GM21723 (cell line): ENCODE measurements at regions not wholly inside any gene's neighbourhood (a gene's known extent, or its start where the extent isn't known, plus 50 kb on each side); places are given as distances from the start of the nearest gene placed in this dataset.

Experiments
- ATAC-seq: cut with Tn5 transposase; IDR thresholded peaks from one replicate; pipeline ENCODE4 v1.9.1; 2021; ENCODE audit warnings: mild to moderate bottlenecking, moderate library complexity; ENCODE audit not compliant: unreplicated experiment

DNA sequence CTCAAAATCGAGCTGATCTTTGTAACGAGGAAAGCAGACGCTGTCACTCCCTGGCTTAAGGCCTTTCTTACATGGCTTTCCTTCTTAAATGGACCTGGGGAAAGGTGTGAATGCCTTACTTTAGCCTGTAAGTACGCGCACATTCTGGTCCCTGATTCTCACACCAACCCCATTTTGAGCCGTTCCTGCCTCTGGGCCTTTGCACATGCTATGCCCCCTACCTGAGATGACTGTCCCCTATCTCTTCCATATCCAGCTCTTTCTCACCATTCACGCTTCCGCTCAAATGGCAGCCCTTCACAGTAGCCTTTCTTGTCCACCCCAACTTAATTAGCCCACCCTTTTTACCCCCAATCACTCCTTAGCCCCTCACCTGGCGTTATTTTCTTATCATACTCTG lies 496.7 kb downstream of the SHQ1 start:
- no peak for ATAC-seq

DNA sequence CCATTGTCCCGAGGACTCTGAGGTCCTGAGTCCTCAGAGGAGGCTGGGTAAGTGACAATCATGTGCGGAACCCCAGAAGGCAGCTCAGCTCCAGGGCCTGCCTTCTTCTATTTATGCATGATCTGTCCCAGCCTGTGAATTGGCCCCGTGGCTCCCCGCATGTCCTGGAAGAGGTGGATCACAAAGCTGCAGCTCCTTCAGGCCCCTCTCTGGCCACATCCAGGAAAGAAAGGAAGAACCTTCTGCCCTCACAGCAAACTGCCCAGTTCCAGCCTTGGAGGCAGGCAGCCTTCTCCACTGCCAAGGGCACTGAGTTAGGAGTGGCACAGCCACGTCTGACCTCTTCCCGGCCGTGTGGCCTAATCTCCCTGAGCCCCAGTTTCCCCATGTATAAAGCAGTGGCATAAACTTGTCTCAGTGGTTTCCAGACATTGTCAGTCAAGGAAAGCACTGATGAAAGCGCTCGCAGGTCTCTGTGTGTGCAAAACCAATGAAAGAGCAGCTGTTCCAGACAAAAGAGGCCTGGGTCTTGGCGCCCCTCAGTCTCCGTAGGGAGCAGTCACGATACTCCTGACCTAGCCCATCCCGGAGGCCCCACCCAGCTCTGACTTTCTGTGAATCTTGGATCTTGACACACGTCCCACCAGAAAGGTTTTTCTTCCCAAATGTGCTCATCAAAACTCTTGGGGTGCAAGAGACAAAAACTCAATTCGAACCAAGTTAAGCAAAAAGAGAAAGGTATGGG lies 497.3 kb downstream of the SHQ1 start:
- ATAC-seq = no peak

DNA sequence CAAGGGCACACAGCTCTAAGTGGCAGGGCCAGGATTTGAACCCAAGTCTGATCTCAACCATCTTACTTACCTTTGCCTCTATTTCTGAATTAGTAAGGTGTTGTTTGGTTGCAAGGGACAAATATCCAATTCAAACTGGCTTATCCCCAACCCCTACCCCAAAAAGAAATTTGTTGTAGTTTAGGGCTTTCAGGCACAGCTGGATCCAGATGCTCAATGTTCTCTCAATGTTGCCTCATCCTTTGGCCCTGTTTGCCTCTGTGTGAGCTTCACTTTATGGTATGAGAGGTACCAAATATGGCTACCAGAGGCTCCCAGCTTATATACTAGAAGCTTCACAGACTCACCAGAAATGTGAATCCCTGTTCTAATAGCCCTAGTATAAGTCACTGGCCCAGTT lies 499.9 kb downstream of the SHQ1 start:
- ATAC-seq = no peak

DNA sequence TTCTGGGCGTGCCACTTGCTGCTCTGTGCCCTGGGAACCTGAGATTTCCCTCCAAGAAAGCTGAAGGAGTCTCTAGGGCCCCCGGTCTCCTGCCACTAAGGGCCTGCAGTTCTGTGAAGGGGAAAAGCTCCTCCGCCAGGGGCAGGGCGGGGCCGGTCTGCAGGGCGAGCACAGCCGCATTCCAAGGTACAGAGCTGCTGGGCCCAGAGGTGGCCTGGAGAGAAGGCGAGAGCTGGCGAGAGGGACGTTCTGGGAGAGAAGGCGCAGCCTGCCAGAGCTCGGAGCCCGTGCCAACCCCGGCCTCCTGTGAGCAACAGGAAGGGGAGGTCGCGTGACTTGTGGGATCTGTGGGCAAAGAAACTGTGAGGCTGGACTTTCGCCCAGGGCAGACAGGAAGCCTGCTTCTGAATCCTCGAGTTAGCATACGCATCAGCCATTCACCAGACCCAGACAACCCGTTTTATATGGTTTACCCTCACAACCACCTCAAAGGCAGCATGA lies 500.4 kb downstream of the SHQ1 start:
- peak; percentile 76 for ATAC-seq

DNA sequence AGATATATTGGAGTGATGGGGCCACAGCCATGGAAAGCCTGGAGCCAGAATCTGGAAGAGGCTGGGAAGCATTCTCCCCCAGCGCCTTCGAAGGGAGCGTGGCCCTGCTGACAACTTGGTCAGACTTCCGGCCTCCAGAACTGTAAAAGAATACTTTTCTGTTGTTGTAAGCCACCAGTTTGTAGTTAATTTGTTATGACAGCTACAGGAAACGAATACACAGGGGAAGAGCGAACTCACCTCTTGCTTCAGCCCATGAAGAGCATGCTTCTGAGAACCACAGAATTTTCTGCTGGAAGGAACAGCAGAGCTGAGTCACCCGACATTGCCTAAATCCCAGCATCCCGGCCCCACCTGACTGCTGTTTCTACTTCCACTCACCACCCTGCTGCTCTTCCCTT lies 501.7 kb downstream of the SHQ1 start:
- no peak for ATAC-seq

DNA sequence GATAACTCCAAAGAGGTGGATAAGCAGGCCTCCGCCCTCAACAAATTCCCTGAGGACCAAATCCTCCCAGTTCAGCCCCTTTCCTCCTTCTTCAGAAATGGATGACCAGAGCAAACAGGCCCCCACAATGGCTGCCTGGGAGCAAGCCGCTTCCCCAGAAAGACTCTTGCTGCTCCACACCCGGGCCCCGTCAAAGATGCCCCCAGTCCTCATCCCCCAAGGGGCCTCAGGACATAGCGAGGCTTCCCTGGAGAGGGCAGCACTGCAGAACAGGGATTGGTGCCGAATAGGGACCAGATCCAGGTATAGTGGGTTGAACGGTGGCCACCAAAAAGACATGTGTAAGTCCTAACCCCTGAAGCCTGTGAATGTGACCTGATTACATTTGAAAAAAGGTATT lies 502.3 kb downstream of the SHQ1 start:
- no peak for ATAC-seq

DNA sequence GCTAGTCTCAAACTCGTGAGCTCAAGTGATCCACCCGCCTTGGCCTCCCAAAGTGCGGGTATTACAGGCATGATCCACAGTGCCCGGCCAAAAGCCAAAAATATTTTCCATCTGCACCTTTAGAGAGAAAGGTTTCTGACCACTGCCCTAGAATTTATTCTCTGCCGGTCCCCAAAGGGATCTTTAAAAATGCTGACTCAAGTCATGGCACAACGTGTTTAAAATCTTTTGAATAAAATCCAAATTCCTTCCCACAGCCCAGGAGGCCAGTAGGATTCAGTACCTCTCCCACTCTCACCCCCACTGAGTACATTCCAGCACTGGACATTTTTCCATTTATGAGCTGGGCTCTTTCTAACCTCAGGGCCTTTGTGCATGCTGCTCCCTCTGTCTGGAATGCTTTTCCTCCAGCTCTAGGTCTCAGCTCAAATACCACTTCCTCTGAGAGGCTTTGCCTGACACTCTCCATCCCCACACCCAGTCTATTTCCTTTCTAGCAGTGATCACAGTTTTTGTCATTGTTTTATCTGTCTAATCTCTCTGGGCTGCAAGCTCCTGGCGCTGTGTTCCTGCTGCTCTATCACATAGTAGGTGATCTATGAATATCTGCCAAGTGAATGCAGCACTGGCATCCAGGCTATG lies 502.9 kb downstream of the SHQ1 start:
- ATAC-seq = no peak

DNA sequence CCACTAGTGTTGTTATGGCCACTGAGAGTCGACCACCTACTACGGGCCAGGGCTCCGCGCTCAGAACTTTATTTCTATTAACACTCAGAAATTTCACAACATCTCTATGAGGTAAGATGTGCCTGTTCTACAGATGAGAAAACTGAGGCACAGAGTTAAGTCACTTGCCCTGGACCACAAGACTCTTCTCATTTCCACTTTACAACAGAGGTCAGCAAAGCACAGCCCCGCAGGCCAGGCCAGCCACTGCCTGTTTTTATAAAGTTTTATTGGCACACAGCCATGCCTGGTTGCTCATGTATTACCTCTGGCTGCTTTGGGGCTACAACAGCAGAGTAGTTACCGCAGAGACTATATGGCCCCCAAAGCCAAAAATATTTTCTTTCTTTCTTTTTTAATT lies 503.6 kb downstream of the SHQ1 start:
- no peak for ATAC-seq

DNA sequence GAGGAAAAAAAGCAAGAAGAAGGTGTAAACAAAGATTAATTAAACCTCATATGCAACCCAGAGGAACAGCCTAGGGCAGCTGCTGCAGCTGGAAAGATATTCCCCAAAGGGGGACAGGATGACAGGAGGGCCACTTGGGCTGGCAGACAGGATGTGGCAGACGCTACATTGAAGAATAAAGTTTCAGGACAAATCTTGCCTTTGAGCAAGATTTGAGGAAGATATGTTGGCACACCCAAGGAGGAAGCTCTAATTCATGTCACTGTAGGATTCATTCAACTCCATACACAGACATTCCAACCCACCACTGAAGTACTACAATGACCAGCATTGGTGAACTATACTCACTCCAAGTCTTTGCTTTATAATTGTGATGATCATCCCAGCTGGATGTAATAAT lies 504.0 kb downstream of the SHQ1 start:
- ATAC-seq = no peak

DNA sequence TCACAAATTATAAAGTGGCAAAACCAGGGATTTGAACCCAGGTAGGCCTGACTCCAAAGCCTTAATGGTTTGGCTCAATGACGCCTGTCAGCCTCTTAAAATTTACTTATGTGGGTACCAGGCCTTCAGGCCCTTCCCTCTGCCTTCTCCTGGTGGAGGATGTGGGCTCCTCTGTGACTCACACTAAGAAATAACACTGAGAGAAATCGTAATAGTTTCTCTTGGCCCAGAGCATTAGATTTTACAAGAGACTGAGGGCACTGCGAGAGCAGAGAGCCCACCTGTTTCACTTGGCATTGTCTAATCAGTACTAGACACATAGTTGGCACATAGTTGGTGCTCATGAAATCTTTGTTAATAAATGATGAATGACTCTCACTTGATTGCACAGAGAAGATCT lies 505.2 kb downstream of the SHQ1 start:
- ATAC-seq = no peak

DNA sequence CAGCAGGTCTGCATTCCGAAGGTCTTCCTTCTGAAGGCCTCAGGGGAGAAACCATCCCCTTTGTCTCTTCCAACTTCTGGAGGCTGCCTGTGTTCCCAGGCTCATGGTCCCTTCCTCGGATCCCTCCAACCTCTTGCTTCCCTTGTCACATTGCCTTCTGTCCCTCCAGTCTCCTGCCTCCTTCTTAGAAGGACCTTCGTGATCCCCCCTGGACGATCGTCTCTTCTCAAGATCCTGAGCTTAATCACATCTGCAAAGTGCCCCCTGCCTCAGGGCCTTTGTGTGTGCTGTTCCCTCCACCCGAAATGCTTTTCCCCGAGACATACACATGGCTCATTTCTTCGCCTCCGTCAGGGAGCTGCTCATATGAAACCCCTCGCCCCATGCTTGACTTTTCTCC lies 505.8 kb downstream of the SHQ1 start:
- no peak for ATAC-seq

DNA sequence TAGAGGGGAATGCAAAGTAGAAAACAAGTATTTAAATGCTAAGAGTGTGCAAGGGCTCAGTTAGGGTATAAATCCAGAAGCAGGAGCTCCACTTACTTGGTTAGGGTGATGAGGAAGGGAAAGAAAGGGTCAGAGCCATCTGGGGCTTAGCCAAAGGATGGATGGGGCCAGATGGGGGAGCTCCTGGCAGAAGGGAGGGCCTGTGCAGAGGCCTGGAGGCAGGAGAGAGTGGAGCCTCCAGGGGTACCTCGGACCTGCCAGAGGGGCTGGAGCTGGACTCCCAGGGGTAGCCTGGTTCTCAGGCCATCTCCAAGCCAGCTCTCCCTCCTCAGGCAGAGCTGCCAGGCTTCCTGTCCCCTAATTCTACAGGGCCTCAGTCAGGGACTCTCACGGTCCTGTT lies 506.3 kb downstream of the SHQ1 start:
- ATAC-seq = no peak

DNA sequence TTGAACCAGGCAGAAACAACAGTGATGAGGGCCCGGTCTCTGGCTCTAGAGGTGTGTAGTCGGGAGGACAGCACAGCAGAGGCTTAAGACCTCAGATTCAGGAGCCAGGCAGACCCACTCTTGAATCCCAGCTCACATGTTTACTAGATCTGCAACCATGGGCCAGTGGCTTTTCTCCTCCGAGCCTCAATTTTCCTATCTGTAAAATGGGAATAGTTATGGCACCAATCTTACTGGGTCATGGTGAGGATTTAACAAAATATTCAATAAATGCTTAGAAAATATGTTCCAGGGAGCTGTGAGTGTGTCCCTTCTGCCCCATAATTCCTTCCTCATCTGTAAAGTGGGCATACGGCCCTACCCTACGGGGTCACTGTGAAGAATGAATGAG lies 506.9 kb downstream of the SHQ1 start:
- no peak for ATAC-seq

DNA sequence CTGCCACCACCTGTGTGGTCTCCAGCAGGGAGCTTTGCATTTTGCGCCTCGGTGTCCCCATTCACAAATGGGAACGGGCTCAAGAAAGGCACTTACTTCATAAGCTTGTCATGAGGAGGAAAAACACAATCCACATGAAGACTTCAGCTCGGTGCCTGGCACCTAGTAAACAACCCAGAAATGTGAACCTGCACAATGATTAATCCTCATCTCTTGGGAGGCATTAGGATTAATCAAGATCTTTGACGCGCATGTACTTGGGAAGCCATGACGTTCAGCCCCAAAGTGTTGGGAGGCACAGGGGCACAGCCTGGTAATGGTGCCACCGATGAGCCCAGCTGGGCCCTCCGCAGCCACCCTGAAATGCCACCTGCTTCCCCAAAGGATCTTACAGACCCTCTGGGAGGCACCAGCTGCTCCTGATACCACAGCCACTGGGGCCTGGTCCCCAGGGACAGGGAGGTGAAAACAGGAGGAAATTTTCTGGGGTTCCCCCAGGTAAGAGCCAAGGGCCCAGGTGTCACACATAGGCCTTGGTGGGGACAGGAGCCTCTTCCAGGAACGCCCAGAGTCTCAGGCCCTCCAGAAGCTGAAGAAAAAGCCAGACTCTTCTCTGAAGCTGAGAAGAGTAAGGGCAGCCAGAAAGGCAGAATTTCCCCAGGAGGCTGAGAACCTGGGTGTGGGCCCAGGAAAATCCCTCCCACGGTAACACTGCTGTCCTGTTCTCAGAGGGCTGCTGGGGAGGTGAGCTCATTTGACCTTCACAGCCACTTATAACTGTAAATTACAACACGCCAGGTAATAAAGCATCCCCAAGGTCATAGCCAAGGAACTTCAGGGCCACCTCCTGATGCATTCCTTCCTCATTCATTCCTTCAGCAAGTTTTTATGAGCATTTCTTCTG lies 507.5 kb downstream of the SHQ1 start:
- no peak for ATAC-seq

DNA sequence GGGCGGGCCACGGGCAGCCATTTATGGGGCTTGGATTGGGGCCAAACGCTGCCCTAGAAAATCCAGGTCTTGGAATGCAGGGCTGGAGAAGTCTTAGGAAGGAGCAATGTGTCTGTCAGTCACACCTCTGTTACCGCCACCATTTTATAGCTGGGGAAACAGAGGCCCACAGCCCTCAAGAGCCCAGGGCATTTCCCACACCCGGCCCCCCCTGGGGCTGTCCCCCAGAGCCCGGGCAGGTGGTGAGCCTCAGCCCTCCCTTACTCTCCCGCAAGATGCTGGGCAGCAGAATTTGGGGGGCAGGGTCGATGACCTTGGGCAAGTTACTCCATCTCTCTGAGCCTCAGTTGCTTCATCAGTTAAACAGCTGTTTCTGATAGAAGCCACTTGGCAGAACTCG lies 508.2 kb downstream of the SHQ1 start:
- ATAC-seq = no peak

DNA sequence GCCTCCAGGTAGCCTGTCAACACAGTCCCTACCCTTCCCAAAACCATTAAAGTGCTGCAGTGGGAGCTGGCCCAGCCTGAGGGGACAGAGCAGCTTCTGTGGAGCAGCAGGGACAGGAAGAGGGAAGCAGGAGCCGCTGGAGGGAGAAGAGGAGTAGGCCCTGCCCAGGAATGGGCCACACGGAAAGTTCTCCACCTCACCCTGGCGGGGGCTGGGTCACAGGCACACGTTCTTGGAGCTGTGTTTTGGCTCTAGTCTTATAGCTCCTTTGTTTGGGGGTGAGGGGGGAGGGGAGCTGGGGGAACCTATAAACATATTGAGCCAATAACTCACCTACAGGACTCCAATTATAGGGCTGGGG lies 508.6 kb downstream of the SHQ1 start:
- ATAC-seq = no peak

DNA sequence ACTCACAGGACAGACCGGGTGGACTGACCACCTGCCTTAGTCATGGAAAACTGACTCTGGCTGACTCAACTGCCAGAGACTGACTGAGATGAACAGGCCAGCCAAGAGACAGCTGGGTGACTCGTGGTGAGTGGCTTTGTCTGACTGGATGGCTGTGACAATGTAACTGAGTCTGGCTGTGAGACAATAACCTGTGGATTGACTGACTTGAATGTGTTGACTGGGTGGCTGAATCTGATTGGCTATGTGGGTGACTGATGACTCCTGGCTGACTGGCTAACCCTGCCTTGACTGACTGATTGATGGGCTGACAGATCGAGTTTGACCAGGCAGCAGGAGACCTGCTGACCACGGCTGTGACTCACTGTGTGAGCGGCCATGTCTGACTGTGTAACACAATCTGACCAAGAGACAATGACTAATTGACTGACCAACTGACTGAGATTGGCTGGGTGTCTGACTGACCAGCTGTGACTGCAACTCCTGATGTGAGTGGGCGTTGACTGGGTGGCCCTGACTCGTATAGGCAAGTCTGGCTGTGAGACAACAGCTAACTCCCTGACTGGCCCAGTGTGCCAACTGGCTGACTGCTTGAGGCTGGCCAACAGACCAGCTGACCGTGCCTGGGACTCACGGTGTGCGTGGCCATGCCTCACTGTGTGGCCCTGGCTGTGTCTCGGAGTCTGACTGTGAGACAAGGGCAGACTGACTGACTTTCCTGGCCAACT lies 509.1 kb downstream of the SHQ1 start:
- ATAC-seq = no peak

DNA sequence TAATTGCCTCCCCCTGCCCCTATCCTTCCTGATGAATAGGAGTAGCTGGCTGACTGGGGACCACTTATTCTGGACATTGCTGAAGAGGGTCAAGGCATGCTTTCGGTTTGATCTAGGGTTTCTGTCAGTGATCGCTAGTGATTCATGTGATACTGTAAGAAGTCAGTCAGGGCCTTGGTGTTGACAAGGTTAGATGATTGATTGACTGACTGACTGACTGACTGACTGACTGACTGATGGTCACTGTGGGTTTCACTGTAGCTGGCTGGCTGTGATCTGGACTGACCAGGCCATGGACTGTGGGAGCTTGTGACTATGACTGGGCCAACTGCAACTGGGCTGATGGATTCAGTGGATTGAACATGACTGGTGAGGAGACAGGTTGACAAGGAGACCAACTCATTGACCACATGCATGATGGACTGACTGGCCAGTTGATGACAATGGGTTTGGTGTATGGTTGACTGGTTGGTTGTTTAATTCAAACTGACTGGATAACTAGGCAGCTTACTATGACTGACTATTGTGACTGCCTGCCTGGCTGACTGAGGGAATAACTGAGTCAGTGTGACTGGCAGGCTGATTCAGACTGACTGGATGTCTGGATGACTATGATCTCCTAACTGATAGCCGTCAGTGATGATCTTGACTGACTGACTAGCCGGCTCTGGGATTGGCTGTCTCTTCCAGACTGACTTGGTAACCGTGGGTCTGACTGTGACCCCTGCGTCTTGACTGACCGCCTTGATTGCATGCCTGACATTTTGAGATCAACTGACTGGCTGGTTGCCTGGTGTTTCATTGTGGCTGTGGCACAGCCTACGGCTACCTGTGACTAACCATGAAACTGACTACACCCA lies 509.9 kb downstream of the SHQ1 start:
- ATAC-seq = no peak

DNA sequence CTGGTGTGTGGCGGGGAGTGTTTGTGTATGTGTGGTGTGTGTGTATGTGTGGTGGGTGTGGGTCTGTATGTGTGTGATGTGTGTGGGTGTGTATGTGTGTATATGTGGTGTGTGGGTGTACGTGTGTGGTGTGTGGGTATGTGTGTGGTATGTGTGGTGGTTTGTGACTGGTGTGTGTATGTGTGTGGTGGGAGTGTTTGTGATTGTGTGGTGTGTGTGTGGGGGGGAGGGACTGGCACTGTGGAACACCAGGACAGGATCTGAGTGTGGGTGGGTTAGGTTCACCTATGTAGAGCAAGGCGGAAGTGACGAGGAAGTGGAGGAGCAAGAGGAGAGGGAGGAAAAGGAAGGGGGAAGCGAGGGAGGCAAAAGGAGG lies 510.8 kb downstream of the SHQ1 start:
- ATAC-seq = no peak

DNA sequence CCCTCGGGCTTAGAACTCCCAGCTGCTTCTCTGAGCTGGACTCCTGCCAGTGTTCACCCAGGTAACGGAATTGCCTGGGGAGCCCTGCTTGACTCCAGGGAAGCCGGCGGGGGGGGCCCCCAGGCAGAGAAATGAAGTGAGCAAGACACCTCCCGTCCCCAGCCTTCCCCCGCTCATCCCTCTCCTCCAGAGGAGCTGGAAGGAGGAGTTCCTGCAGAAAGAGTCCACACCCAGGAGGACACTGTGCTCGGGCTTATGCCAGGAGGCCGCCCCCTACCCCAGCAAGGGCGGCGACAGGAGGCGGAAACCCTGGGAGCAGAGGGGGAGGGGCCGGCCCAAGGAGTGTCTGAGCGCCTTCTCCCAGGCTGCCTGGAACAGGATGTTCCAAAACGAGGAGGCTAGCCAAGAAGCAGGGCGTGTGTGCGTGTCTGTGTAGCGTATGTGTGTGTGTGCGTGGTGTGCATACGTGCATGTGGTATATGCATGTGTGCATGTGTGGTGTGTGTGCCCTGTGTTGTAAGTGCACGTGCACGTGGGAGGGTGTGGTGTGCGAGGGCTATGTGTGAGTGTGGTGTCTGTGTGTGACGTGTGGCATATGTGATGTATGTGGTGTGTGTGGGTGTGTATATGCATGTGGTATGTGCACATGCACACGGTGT lies 511.3 kb downstream of the SHQ1 start:
- no peak for ATAC-seq
